ENCODE measurements at regions not wholly inside any gene's neighbourhood (a gene's known extent, or its start where the extent isn't known, plus 50 kb on each side); places are given as distances from the start of the nearest gene placed in this dataset.
A peak's percentile ranks its signal among the peaks of the same experiment; 100 is the strongest.

GRCh38 chr5:98296426-98296825 is 477.0 kb upstream of the RGMB start:
- BruUV-seq (replicated peaks): no TSS peak
- Mint-ChIP-seq H3K4me3 (ENCODE audit: low read depth, unreplicated experiment) (no peak overlapping the region), H3K4me1 (ENCODE audit: low read depth, unreplicated experiment) (peaks cover 7% of the 10 kb centered on the region), H3K36me3 (ENCODE audit: insufficient read depth, unreplicated experiment) (no peaks in the 10 kb centered on the region), H3K9me3 (ENCODE audit: low read depth, unreplicated experiment) (no peaks in the 10 kb centered on the region), H3K27ac (ENCODE audit: unreplicated experiment) (no peak overlapping the region), H3K27me3 (ENCODE audit: unreplicated experiment) (no peaks in the 10 kb centered on the region)
- CTCF ChIA-PET: no interaction called here
- DNase-seq: no peak
- TF ChIP-seq, protein P1, sequence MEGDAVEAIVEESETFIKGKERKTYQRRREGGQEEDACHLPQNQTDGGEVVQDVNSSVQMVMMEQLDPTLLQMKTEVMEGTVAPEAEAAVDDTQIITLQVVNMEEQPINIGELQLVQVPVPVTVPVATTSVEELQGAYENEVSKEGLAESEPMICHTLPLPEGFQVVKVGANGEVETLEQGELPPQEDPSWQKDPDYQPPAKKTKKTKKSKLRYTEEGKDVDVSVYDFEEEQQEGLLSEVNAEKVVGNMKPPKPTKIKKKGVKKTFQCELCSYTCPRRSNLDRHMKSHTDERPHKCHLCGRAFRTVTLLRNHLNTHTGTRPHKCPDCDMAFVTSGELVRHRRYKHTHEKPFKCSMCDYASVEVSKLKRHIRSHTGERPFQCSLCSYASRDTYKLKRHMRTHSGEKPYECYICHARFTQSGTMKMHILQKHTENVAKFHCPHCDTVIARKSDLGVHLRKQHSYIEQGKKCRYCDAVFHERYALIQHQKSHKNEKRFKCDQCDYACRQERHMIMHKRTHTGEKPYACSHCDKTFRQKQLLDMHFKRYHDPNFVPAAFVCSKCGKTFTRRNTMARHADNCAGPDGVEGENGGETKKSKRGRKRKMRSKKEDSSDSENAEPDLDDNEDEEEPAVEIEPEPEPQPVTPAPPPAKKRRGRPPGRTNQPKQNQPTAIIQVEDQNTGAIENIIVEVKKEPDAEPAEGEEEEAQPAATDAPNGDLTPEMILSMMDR (IDR thresholded peaks at IDR 0.05; ENCODE audit: unreplicated experiment): no peak
- intact Hi-C loops (cut with micrococcal nuclease; ENCODE audit: unreplicated experiment): no loop called here

- H3K9me3 Mint-ChIP-seq (ENCODE audit: low read depth, unreplicated experiment): no peaks in the 10 kb centered on the region
- BruUV-seq (replicated peaks): no TSS peak
- H3K4me3 Mint-ChIP-seq (ENCODE audit: low read depth, unreplicated experiment): no peak overlapping the region
- intact Hi-C loops (cut with micrococcal nuclease; ENCODE audit: unreplicated experiment): no loop called here
- H3K4me1 Mint-ChIP-seq (ENCODE audit: low read depth, unreplicated experiment): peaks cover 7% of the 10 kb centered on the region
- no peaks in the 10 kb centered on the region for H3K27me3 Mint-ChIP-seq (ENCODE audit: unreplicated experiment)
- DNase-seq: no peak
- no peak overlapping the region for H3K27ac Mint-ChIP-seq (ENCODE audit: unreplicated experiment)
- no peaks in the 10 kb centered on the region for H3K36me3 Mint-ChIP-seq (ENCODE audit: insufficient read depth, unreplicated experiment)
- CTCF ChIA-PET: no interaction called here
- TF ChIP-seq, protein P1 (IDR thresholded peaks at IDR 0.05; ENCODE audit: unreplicated experiment): no peak
These were observed 474.0 kb upstream of the RGMB start for GRCh38 chr5:98299435-98299834.

DNA sequence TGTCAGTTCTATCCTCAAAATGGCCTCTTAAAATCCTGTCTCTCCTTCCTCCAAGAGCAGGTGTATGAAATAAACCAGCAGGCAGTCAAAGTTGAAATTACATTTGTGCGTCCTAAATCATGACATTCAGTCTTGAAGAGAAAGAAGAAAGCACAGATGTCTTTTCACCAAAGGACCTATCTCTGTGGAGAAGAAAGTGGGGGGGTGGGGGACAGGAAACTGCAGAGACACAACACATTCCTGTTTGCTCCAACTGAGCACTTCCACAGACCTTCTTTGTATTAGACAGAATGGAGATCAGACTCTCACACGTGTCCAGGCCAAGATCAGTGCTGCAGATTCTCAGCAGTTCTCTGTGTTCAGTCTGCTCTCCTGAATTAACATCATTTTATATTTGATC is 471.9 kb upstream of the RGMB start:
- no peaks in the 10 kb centered on the region for H3K9me3 Mint-ChIP-seq (ENCODE audit: low read depth, unreplicated experiment)
- no peaks in the 10 kb centered on the region for H3K27me3 Mint-ChIP-seq (ENCODE audit: unreplicated experiment)
- H3K27ac Mint-ChIP-seq (ENCODE audit: unreplicated experiment): no peak overlapping the region
- DNase-seq: no peak
- CTCF ChIA-PET: no interaction called here
- TF ChIP-seq, protein P1 (IDR thresholded peaks at IDR 0.05; ENCODE audit: unreplicated experiment): no peak
- H3K4me3 Mint-ChIP-seq (ENCODE audit: low read depth, unreplicated experiment): no peak overlapping the region
- intact Hi-C loops (cut with micrococcal nuclease; ENCODE audit: unreplicated experiment): no loop called here
- peaks cover under 1% of the 10 kb centered on the region for H3K4me1 Mint-ChIP-seq (ENCODE audit: low read depth, unreplicated experiment)
- BruUV-seq (replicated peaks): no TSS peak
- no peaks in the 10 kb centered on the region for H3K36me3 Mint-ChIP-seq (ENCODE audit: insufficient read depth, unreplicated experiment)

DNA sequence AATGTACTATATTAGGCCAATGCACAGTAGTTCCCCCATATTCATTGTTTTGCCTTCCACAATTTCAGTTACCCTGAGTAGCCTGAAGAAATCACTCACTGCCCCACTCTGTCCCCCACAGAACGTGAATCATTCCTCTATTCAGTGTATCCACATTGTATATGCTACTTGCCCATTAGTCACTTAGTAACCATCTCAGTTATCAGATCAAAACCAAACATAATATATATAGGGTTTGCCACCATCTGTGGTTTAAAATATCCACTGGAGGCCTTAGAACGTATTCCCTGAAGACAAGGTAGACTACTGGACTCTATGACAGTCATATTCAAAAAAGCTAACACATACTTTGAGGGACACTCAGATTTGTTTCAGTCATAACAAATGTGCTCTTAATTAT is 465.7 kb upstream of the RGMB start:
- peak overlapping the region; percentile 11 for H3K27ac Mint-ChIP-seq (ENCODE audit: unreplicated experiment)
- no peak for DNase-seq
- H3K4me1 Mint-ChIP-seq (ENCODE audit: low read depth, unreplicated experiment): peaks cover 26% of the 10 kb centered on the region
- CTCF ChIA-PET: no interaction called here
- H3K27me3 Mint-ChIP-seq (ENCODE audit: unreplicated experiment): no peaks in the 10 kb centered on the region
- TF ChIP-seq, protein P1 (IDR thresholded peaks at IDR 0.05; ENCODE audit: unreplicated experiment): no peak
- intact Hi-C loops (cut with micrococcal nuclease; ENCODE audit: unreplicated experiment): no loop called here
- no peaks in the 10 kb centered on the region for H3K9me3 Mint-ChIP-seq (ENCODE audit: low read depth, unreplicated experiment)
- no peak overlapping the region for H3K4me3 Mint-ChIP-seq (ENCODE audit: low read depth, unreplicated experiment)
- no TSS peak for BruUV-seq (replicated peaks)
- peaks cover 5% of the 10 kb centered on the region for H3K36me3 Mint-ChIP-seq (ENCODE audit: insufficient read depth, unreplicated experiment)

GRCh38 chr5:98308231-98308630 is 465.2 kb upstream of the RGMB start:
- CTCF ChIA-PET: no interaction called here
- Mint-ChIP-seq H3K4me1 (ENCODE audit: low read depth, unreplicated experiment) (peaks cover 30% of the 10 kb centered on the region), H3K27me3 (ENCODE audit: unreplicated experiment) (no peaks in the 10 kb centered on the region), H3K4me3 (ENCODE audit: low read depth, unreplicated experiment) (no peak overlapping the region), H3K9me3 (ENCODE audit: low read depth, unreplicated experiment) (no peaks in the 10 kb centered on the region), H3K36me3 (ENCODE audit: insufficient read depth, unreplicated experiment) (peaks cover 5% of the 10 kb centered on the region), H3K27ac (ENCODE audit: unreplicated experiment) (peak overlapping the region; percentile 11)
- TF ChIP-seq, protein P1 (IDR thresholded peaks at IDR 0.05; ENCODE audit: unreplicated experiment): no peak
- DNase-seq: no peak
- BruUV-seq (replicated peaks): no TSS peak
- intact Hi-C loops (cut with micrococcal nuclease; ENCODE audit: unreplicated experiment): no loop called here
